Stomach smooth muscle (tissue), 2 donors: ENCODE measurements at regions not wholly inside any gene's neighbourhood (a gene's known extent, or its start where the extent isn't known, plus 50 kb on each side); places are given as distances from the start of the nearest gene placed in this dataset.

ENCODE experiments used
- H3K27ac ChIP-seq: one replicate; pipeline ENCODE4 v1.7.0; 2013; ENCODE audit warnings: mild to moderate bottlenecking, low read length, inconsistent platforms
- H3K27me3 ChIP-seq, 2 donors: one replicate each; pipeline ENCODE4 v1.7.0; 2013; ENCODE audit warnings: low read length in 2 of 2; ENCODE audit not compliant: insufficient read depth in 2 of 2, control insufficient read depth in 1 of 2
- H3K36me3 ChIP-seq, 2 donors: one replicate each; pipeline ENCODE4 v1.7.0; 2013; ENCODE audit warnings: low read length in 2 of 2; ENCODE audit not compliant: control insufficient read depth in 2 of 2, insufficient read depth in 2 of 2
- H3K4me1 ChIP-seq: one replicate; pipeline ENCODE4 v1.7.0; 2013; ENCODE audit warnings: low read length; ENCODE audit not compliant: control insufficient read depth, insufficient read depth
- H3K4me3 ChIP-seq, 2 donors: one replicate each; pipeline ENCODE4 v1.7.0; 2013; ENCODE audit warnings: low read length in 2 of 2
- H3K9ac ChIP-seq, 2 donors: one replicate each; pipeline ENCODE4 v1.7.0; 2013; ENCODE audit warnings: low read length in 2 of 2, mild to moderate bottlenecking in 1 of 2
- H3K9me3 ChIP-seq, 2 donors: one replicate each; pipeline ENCODE4 v1.7.0; 2013; ENCODE audit warnings: low read length in 2 of 2; ENCODE audit not compliant: control insufficient read depth in 2 of 2
- donor health status: healthy.
- donor health status: Pancreatic carcinoma.

DNA sequence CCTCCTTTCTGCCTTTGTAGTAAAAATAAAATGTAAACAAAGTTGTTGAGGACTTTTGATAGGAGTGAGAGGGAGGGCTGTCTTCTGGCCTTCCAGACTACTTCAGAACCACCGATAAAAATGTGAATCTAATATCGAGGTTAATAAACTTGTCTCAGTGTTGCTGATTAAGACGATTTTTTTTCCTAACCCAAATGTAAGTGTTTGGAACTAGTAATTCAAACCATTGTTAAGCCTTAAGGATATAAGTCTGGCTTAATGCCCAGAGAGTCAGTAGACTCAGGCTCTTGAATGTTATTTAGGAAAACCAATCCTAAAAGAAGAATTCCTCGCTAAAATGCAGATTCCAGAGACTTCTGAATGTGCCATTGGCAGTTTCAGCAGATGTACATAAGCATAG is 356.9 kb downstream of the SIPA1L2 start:
- H3K27me3 ChIP-seq = no peaks in the 10 kb centered on the region
- no peak overlapping the region for H3K9ac ChIP-seq
- H3K4me1 ChIP-seq = no peaks in the 10 kb centered on the region
- no peaks in the 10 kb centered on the region for H3K36me3 ChIP-seq
- no peak overlapping the region for H3K27ac ChIP-seq
- no peaks in the 10 kb centered on the region for H3K9me3 ChIP-seq
- H3K4me3 ChIP-seq = no peak overlapping the region

DNA sequence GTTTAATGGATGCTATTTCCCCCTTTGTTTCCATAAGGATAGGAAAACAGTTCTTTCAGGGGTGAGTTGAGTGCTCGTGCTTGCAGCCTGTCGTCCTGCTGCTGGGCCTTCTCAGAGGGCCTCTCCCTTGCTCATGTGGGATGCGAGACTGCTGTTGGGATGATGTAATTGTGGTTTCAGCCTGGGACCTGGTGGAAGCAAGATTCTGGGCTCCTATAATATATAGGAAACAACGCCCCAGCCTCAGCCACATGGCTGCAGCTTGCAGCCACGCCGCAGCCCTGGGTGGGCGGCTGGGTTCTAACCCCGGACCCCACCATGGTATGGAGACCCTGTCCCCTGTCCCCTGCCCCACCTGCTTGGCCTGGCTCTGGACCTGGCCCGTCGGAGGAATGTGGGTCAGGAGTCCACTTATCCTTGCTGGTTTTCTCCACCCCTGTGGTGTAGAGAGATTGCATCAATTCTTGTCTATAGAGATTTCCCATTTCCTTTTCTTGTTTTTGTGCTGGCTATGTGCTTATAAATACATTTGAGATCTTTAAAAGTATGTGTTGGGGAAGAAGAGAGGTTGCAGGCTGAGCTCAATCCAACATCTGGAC is 357.8 kb downstream of the SIPA1L2 start:
- no peaks in the 10 kb centered on the region for H3K36me3 ChIP-seq
- no peaks in the 10 kb centered on the region for H3K4me1 ChIP-seq
- no peaks in the 10 kb centered on the region for H3K27me3 ChIP-seq
- no peaks in the 10 kb centered on the region for H3K9me3 ChIP-seq
- no peak overlapping the region for H3K4me3 ChIP-seq
- no peak overlapping the region for H3K27ac ChIP-seq
- no peak overlapping the region for H3K9ac ChIP-seq

DNA sequence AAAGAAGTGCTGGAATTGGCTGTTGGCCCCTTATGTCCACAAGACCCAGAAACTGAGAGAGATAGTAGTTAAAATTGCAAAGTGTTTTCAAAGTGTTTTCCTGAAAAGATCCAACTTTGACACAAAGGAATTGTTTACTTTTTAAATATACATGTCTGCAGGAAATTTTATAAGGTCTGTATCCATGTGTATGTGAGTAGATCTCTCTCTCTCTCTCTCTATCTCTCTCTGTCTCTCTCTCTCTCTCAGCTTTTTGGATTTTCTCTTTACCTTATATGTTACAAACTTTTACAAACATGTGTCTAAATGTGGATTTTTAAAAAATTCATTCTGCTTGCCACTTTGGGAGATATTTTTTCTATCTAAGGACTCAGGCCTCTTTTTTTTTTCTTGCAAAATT is 358.6 kb downstream of the SIPA1L2 start:
- no peaks in the 10 kb centered on the region for H3K36me3 ChIP-seq
- no peak overlapping the region for H3K4me3 ChIP-seq
- no peaks in the 10 kb centered on the region for H3K4me1 ChIP-seq
- H3K9ac ChIP-seq = no peak overlapping the region
- H3K27ac ChIP-seq = no peak overlapping the region
- H3K9me3 ChIP-seq = no peaks in the 10 kb centered on the region
- no peaks in the 10 kb centered on the region for H3K27me3 ChIP-seq

DNA sequence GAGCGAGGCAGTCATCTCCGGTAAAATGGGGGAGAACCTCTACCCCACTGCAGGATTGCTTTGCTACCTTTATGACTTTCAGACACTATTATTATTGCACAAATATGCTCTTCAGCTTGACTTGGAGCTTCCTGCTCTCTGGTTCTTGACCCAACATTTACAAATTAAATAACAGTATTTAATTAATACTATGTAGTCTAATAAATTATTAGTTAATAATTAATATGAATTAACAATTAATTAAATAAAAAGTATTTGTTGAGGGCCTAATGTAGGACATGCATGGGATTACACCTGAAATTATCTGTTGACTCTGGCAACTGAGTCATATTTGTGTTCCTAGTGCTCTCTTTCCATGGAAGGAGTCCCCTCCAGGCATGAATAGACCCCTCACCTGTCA is 359.9 kb downstream of the SIPA1L2 start:
- Histone ChIP-seq H3K27me3 (no peaks in the 10 kb centered on the region), H3K36me3 (no peaks in the 10 kb centered on the region), H3K9me3 (no peaks in the 10 kb centered on the region), H3K27ac (no peak overlapping the region), H3K9ac (no peak overlapping the region), H3K4me3 (no peak overlapping the region), H3K4me1 (no peaks in the 10 kb centered on the region)

DNA sequence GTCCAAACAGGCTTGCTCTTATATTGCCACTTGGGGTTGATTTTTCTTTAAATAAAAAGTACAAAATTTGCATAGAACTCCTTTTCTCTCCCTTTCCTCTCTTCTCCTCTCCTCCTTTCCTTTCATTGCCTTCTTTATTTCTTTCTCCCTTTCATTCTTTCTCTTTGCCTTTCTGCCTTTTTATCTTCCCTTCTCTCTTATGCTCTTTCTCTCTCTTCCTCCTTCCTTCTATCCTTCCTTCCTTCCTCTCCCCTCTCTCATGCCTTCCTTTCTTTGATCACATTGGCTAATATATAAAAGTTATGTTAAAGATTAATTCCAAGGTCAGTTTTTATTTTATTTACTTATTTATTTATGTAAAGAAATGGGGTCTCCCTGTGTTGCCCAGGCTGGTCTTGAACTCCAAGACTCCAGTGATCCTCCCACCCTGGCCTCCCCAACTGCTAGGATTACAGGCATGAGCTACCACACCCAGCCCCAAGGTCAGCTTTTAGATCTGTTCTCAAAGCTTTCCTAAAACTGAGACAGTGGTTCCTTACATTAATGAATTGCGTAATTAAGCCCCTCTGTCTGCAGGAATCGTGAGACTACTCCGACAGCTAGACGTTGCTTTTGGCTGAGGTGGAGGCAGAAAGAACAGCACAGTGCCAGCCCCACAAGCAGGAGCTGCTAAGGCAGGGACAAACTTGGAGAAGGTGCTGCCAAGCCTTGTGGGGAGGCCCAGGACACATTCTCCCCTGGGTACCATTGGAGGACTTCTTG is 361.9 kb downstream of the SIPA1L2 start:
- Histone ChIP-seq H3K27me3 (no peaks in the 10 kb centered on the region), H3K4me1 (no peaks in the 10 kb centered on the region), H3K9me3 (no peaks in the 10 kb centered on the region), H3K27ac (no peak overlapping the region), H3K36me3 (no peaks in the 10 kb centered on the region), H3K4me3 (no peak overlapping the region), H3K9ac (no peak overlapping the region)

DNA sequence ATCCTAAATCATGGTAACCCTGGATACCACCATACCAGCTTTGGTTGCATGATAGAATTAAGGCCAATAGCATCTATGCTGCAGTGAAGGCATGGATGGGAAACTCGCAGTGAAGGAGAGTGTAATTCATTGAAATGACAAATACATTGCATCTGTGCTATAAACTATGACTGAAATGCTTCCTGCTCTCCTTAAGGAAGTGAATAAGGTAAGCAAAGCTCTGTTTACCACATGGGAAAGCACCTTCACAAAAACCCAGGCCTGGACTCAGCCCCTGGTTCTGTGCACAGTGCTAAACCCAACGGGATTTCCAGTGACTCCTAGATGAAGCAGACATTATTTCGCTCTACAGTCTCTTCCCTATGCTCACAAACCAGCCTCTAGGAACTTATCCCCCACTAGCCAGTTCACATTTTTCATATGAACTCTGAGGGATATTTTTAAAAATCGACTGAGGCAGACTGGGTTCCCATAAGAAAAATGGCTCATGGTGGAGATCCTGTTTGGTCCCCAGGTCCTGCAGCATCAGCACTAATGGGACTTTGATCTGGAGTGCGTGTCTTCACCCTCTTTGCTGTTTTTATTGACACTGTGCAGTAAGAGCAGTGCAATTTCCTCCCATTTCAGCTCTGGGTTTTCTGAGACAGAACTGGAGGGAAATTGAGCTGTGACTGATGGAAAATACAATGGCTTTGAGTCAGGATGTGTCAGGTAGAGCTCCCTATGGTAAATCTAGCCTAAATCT is 362.7 kb downstream of the SIPA1L2 start:
- no peak overlapping the region for H3K4me3 ChIP-seq
- no peaks in the 10 kb centered on the region for H3K27me3 ChIP-seq
- H3K9ac ChIP-seq = no peak overlapping the region
- H3K36me3 ChIP-seq = no peaks in the 10 kb centered on the region
- no peaks in the 10 kb centered on the region for H3K9me3 ChIP-seq
- H3K27ac ChIP-seq = no peak overlapping the region
- no peaks in the 10 kb centered on the region for H3K4me1 ChIP-seq

DNA sequence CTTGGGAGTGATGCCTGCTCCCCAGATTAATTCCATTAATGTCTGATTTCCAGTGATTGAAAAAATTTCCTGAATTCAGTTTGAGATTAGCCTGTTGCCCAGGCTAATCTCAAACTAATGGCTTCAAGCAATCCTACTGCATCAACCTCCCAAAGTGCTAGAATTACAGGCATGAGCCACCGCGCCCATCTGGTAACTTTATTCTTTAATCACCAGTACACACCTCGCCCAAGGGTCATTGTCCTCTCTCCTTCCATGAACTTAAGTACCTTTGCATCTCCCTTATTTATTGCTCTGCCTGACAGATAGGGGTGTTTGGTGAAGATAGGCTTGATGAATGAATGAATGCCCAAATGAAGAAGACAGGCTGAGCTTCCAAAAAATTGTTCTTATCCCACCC is 366.5 kb downstream of the SIPA1L2 start:
- H3K27me3 ChIP-seq = no peaks in the 10 kb centered on the region
- no peak overlapping the region for H3K27ac ChIP-seq
- no peaks in the 10 kb centered on the region for H3K36me3 ChIP-seq
- H3K9me3 ChIP-seq = no peaks in the 10 kb centered on the region
- H3K4me3 ChIP-seq = no peak overlapping the region
- no peak overlapping the region for H3K9ac ChIP-seq
- no peaks in the 10 kb centered on the region for H3K4me1 ChIP-seq

DNA sequence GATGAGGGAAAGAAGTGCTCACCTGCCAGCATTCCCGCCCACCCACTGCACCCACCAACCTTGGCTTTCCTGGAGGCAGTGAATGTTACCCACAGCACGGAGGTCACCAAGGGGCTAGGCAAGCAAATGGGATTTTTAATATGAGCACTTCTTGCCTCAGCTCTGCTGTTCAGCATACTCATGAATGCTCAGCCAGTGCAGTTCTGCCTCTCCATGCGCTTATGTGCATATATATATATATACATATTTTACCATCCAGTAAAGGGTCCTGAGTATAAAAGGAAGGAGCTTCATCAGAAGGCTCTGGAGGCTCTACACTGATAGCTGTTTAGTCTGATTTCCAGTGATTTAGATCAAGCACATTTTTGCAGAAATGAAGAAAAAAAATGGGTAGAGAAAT is 366.9 kb downstream of the SIPA1L2 start:
- Histone ChIP-seq H3K27ac (no peak overlapping the region), H3K9me3 (no peaks in the 10 kb centered on the region), H3K4me1 (no peaks in the 10 kb centered on the region), H3K27me3 (no peaks in the 10 kb centered on the region), H3K9ac (no peak overlapping the region), H3K36me3 (no peaks in the 10 kb centered on the region), H3K4me3 (no peak overlapping the region)

DNA sequence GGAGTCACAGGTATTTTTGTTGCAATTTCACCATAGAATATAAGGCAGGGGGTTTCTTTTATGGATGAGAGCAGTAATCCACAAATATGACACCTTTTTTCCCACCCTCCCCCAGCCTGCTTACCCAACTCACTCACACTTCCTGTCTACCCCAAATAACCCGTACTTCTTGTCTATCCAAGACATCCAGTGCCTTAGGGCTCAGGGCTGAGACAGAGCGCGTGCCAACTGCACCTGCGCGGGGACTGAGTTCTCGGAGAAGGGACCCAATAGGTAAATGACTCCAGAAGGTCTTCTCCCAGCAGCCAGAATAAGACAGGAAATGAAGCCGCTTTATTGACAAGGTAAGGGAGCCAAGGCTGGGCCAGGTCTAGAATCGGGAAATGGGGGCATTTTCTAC is 369.1 kb downstream of the SIPA1L2 start:
- Histone ChIP-seq H3K9ac (no peak overlapping the region), H3K27ac (no peak overlapping the region), H3K4me1 (no peaks in the 10 kb centered on the region), H3K36me3 (no peaks in the 10 kb centered on the region), H3K27me3 (no peaks in the 10 kb centered on the region), H3K9me3 (no peaks in the 10 kb centered on the region), H3K4me3 (no peak overlapping the region)

DNA sequence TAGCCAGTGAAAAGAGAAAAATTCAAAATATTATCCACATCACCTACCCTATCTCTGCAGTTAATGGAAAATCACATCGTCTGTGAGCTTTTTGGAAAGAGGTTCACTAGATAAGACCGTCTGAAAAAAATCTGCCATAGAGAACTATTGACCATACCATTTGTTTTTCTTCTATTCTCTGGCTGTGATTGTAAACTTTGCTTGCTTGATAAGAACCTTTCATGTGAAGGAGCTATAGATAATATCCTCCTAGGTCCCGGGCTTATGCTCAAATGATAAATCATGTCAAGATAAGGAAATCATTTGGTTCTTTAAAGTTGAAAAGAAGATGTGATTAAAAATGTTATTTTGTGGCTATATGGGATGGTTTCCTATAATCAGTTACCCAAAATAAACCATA is 369.9 kb downstream of the SIPA1L2 start:
- Histone ChIP-seq H3K27ac (no peak overlapping the region), H3K4me3 (no peak overlapping the region), H3K9me3 (no peaks in the 10 kb centered on the region), H3K4me1 (no peaks in the 10 kb centered on the region), H3K27me3 (no peaks in the 10 kb centered on the region), H3K9ac (no peak overlapping the region), H3K36me3 (no peaks in the 10 kb centered on the region)

DNA sequence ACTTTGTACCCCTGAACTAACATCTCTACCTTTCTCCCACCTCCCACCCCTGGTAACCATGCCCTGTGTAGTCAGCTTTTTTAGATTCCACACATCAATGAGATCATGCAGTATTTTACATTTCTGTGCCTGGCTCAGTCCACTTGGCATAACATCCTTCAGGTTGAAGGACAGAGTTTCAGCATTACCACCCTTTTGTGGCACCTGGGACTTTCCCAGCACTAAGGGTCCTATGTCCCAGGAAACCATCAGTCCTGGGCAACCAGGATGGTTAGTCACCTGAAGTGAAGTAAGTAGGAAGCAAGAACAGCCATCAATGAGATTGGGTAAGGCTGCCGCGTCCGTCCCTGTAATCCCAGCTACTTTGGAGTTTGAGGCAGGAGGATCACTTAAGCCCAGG is 370.6 kb downstream of the SIPA1L2 start:
- Histone ChIP-seq H3K9ac (no peak overlapping the region), H3K9me3 (no peaks in the 10 kb centered on the region), H3K27me3 (no peaks in the 10 kb centered on the region), H3K27ac (no peak overlapping the region), H3K36me3 (no peaks in the 10 kb centered on the region), H3K4me3 (no peak overlapping the region), H3K4me1 (no peaks in the 10 kb centered on the region)
